Endodermal cell (in vitro differentiated cells): ENCODE measurements at regions not wholly inside any gene's neighbourhood (a gene's known extent, or its start where the extent isn't known, plus 50 kb on each side); places are given as distances from the start of the nearest gene placed in this dataset.
A peak's percentile ranks its signal among the peaks of the same experiment; 100 is the strongest.

Experiments
- DNase-seq: peaks from one replicate; pipeline ENCODE4 v3.0.0-alpha.2; 2017
- H3K27ac ChIP-seq: 2 replicates; pipeline ENCODE4 v1.5.1; 2013; ENCODE audit warnings: mild to moderate bottlenecking, low read depth, low read length, moderate library complexity
- H3K27me3 ChIP-seq: 2 replicates; pipeline ENCODE4 v1.6.1; 2013; ENCODE audit warnings: mild to moderate bottlenecking, low read length, moderate library complexity; ENCODE audit not compliant: insufficient read depth, control insufficient read depth, poor library complexity, severe bottlenecking
- H3K36me3 ChIP-seq: 2 replicates; pipeline ENCODE4 v1.7.0; 2013; ENCODE audit warnings: mild to moderate bottlenecking, low read length, moderate library complexity; ENCODE audit not compliant: control insufficient read depth, insufficient read depth
- H3K4me1 ChIP-seq: one replicate; pipeline ENCODE4 v1.7.0; 2013; ENCODE audit warnings: low read length; ENCODE audit not compliant: control insufficient read depth, insufficient read depth
- H3K4me3 ChIP-seq: 2 replicates; pipeline ENCODE4 v1.5.1; 2013; ENCODE audit warnings: mild to moderate bottlenecking, low read length, moderate library complexity
- H3K9ac ChIP-seq: 2 replicates; pipeline ENCODE4 v1.6.1; 2013; ENCODE audit warnings: mild to moderate bottlenecking, low read length, moderate library complexity; ENCODE audit not compliant: poor library complexity, severe bottlenecking; ENCODE audit errors: extremely low read depth
- H3K9me3 ChIP-seq: 2 replicates; pipeline ENCODE4 v1.6.1; 2013; ENCODE audit warnings: mild to moderate bottlenecking, low read length, moderate library complexity; ENCODE audit not compliant: control insufficient read depth
- H3K27ac Mint-ChIP-seq: 2 replicates; pipeline ENCODE4 v1.8.0; 2020; ENCODE audit warnings: mixed read lengths
- H3K27me3 Mint-ChIP-seq: 2 replicates; pipeline ENCODE4 v1.8.0; 2021; ENCODE audit warnings: mild to moderate bottlenecking, mixed read lengths; ENCODE audit not compliant: insufficient read depth
- H3K36me3 Mint-ChIP-seq: 2 replicates; pipeline ENCODE4 v1.8.0; 2020; ENCODE audit warnings: low read depth, mixed read lengths
- H3K4me1 Mint-ChIP-seq: 2 replicates; pipeline ENCODE4 v1.8.0; 2020; ENCODE audit warnings: mixed read lengths
- H3K4me3 Mint-ChIP-seq: 2 replicates; pipeline ENCODE4 v1.8.0; 2020; ENCODE audit warnings: mild to moderate bottlenecking, moderate library complexity, mixed read lengths
- H3K9me3 Mint-ChIP-seq: 2 replicates; pipeline ENCODE4 v1.8.0; 2020; ENCODE audit warnings: mild to moderate bottlenecking, mixed read lengths
- CTCF ChIP-seq: fragments of 200-600 bp; sonication (generic); conservative IDR thresholded peaks from 2 replicates; pipeline ENCODE4 v1.5.0; 2021; ENCODE audit warnings: antibody characterized with exemption, mild to moderate bottlenecking
- WGBS, 2 experiments: methylation state at CpG; one replicate each; pipeline versions ENCODE4 v1.1.5 to v1.1.7; 2013; ENCODE audit warnings: missing lambda C conversion rate in 2 of 2, mixed read lengths in 1 of 2; ENCODE audit not compliant: insufficient coverage in 1 of 2, insufficient read length in 1 of 2; 5-methylcytosine and 5-hydroxymethylcytosine counted together

GRCh38 chr13:24060993-24061392, 99.5 kb upstream of the SPATA13 start:
- Histone ChIP-seq H3K36me3 (no peaks in the 10 kb centered on the region), H3K9ac (no peak overlapping the region), H3K4me1 (peaks cover 10% of the 10 kb centered on the region), H3K27ac (no peak overlapping the region), H3K27me3 (no peaks in the 10 kb centered on the region), H3K4me3 (no peak overlapping the region), H3K9me3 (no peaks in the 10 kb centered on the region)
- Mint-ChIP-seq H3K4me3 (no peak overlapping the region), H3K27ac (no peak overlapping the region), H3K9me3 (no peaks in the 10 kb centered on the region), H3K4me1 (peaks cover 26% of the 10 kb centered on the region), H3K27me3 (no peaks in the 10 kb centered on the region), H3K36me3 (no peaks in the 10 kb centered on the region)
- 95 to 100% methylated on average over 1 to 2 of the region's 2 CpGs for WGBS, 2 experiments
- DNase-seq = no peak
- TF ChIP-seq CTCF = no peak

- Mint-ChIP-seq H3K9me3 (no peaks in the 10 kb centered on the region), H3K4me1 (peaks cover 21% of the 10 kb centered on the region), H3K4me3 (no peak overlapping the region), H3K27me3 (no peaks in the 10 kb centered on the region), H3K36me3 (no peaks in the 10 kb centered on the region), H3K27ac (no peak overlapping the region)
- peaks cover 9% of the 10 kb centered on the region for H3K4me1 ChIP-seq
- H3K36me3 ChIP-seq = no peaks in the 10 kb centered on the region
- H3K27ac ChIP-seq = no peak overlapping the region
- H3K9ac ChIP-seq = no peak overlapping the region
- DNase-seq = peak; percentile 14
- H3K27me3 ChIP-seq = no peaks in the 10 kb centered on the region
- no peak for TF ChIP-seq CTCF
- H3K4me3 ChIP-seq = no peak overlapping the region
- 91 to 100% methylated on average over 7 to 8 of the region's 8 CpGs for WGBS, 2 experiments
- no peaks in the 10 kb centered on the region for H3K9me3 ChIP-seq
Measured at GRCh38 chr13:24063281-24063877, 97.1 kb upstream of the SPATA13 start.

GRCh38 chr13:24064371-24064770, 96.1 kb upstream of the SPATA13 start:
- Histone ChIP-seq H3K9me3 (no peaks in the 10 kb centered on the region), H3K9ac (no peak overlapping the region), H3K27me3 (no peaks in the 10 kb centered on the region), H3K36me3 (no peaks in the 10 kb centered on the region), H3K4me1 (peaks cover 3% of the 10 kb centered on the region), H3K4me3 (no peak overlapping the region), H3K27ac (no peak overlapping the region)
- TF ChIP-seq CTCF = no peak
- Mint-ChIP-seq H3K36me3 (no peaks in the 10 kb centered on the region), H3K4me1 (peaks cover 13% of the 10 kb centered on the region), H3K4me3 (no peak overlapping the region), H3K27me3 (peaks cover 2% of the 10 kb centered on the region), H3K9me3 (no peaks in the 10 kb centered on the region), H3K27ac (no peak overlapping the region)
- 94 to 100% methylated on average over 2 to 3 of the region's 3 CpGs for WGBS, 2 experiments
- no peak for DNase-seq
